SK-N-SH treated with all-trans-retinoic acid at 6 μM for 48 hours (cell line): ENCODE measurements at regions not wholly inside any gene's neighbourhood (a gene's known extent, or its start where the extent isn't known, plus 50 kb on each side); places are given as distances from the start of the nearest gene placed in this dataset.
A peak's percentile ranks its signal among the peaks of the same experiment; 100 is the strongest.

Experiments
- ATAC-seq: fragments of 200-7000 bp; cut with Tn5 transposase; 3 replicates; pipeline ENCODE4 v1.9.1; 2020; ENCODE audit warnings: mild to moderate bottlenecking, moderate library complexity
- ARNTL ChIP-seq: fragments of 450-650 bp; formaldehyde crosslinking; IDR thresholded peaks from 2 replicates; pipeline ENCODE4 v1.5.0; 2020; ENCODE audit warnings: low read depth, mild to moderate bottlenecking, moderate library complexity, borderline replicate concordance
- BACH2 ChIP-seq: fragments of 250-450 bp; sonication (Bioruptor Pico); IDR thresholded peaks from 2 replicates; pipeline ENCODE4 v1.9.0; 2021; ENCODE audit warnings: mild to moderate bottlenecking, borderline replicate concordance
- CSDC2 ChIP-seq: fragments of 250-450 bp; sonication (Bioruptor Pico); IDR thresholded peaks from 2 replicates; pipeline ENCODE4 v1.5.0; 2020; ENCODE audit warnings: mild to moderate bottlenecking, moderate library complexity
- CSRNP3 ChIP-seq: fragments of 250-450 bp; sonication (Bioruptor Pico); IDR thresholded peaks from 2 replicates; pipeline ENCODE4 v1.5.1; 2021; ENCODE audit warnings: mild to moderate bottlenecking, moderate library complexity
- ESRRG ChIP-seq: fragments of 250-450 bp; sonication (Bioruptor Pico); IDR thresholded peaks from 2 replicates; pipeline ENCODE4 v1.6.1; 2021; ENCODE audit warnings: mild to moderate bottlenecking
- GLIS3 ChIP-seq: fragments of 250-450 bp; sonication (Bioruptor Pico); IDR thresholded peaks from 2 replicates; pipeline ENCODE4 v1.5.0; 2020; ENCODE audit warnings: mild to moderate bottlenecking, moderate library complexity
- ISL1 ChIP-seq: fragments of 250-450 bp; sonication (Bioruptor Pico); IDR thresholded peaks from 2 replicates; pipeline ENCODE4 v2.1.2; 2022; ENCODE audit warnings: mild to moderate bottlenecking, moderate library complexity
- OSR1 ChIP-seq: fragments of 250-450 bp; sonication (Bioruptor Pico); IDR thresholded peaks from 2 replicates; pipeline ENCODE4 v1.8.0; 2022; ENCODE audit warnings: moderate library complexity, mild to moderate bottlenecking, inconsistent platforms
- PATZ1 ChIP-seq: fragments of 250-450 bp; sonication (Bioruptor Pico); IDR thresholded peaks from 2 replicates; pipeline ENCODE4 v1.8.0; 2020; ENCODE audit warnings: mild to moderate bottlenecking, moderate library complexity, borderline replicate concordance
- POU6F1 ChIP-seq: fragments of 250-450 bp; sonication (Bioruptor Pico); IDR thresholded peaks from 2 replicates; pipeline ENCODE4 v1.8.0; 2021; ENCODE audit warnings: low read depth, mild to moderate bottlenecking, moderate library complexity, borderline replicate concordance
- PPARA ChIP-seq: fragments of 250-450 bp; sonication (Bioruptor Pico); IDR thresholded peaks from 2 replicates; pipeline ENCODE4 v1.5.0; 2020; ENCODE audit warnings: mild to moderate bottlenecking, borderline replicate concordance
- RARB ChIP-seq: fragments of 250-450 bp; sonication (Bioruptor Pico); IDR thresholded peaks from 2 replicates; pipeline ENCODE4 v1.8.0; 2021; ENCODE audit warnings: mild to moderate bottlenecking, moderate library complexity
- SNAI2 ChIP-seq: fragments of 250-450 bp; sonication (Bioruptor Pico); IDR thresholded peaks from 2 replicates; pipeline ENCODE4 v1.5.0; 2020; ENCODE audit warnings: mild to moderate bottlenecking, moderate library complexity
- TCF4 ChIP-seq: fragments of 250-450 bp; sonication (Bioruptor Pico); IDR thresholded peaks from 2 replicates; pipeline ENCODE4 v1.8.0; 2021; ENCODE audit warnings: mild to moderate bottlenecking, moderate library complexity, borderline replicate concordance
- TOX ChIP-seq: fragments of 250-450 bp; sonication (Bioruptor Pico); IDR thresholded peaks from 2 replicates; pipeline ENCODE4 v1.8.0; 2021; ENCODE audit warnings: mild to moderate bottlenecking, moderate library complexity, borderline replicate concordance
- TSHZ2 ChIP-seq: fragments of 250-450 bp; sonication (Bioruptor Pico); IDR thresholded peaks from 2 replicates; pipeline ENCODE4 v1.5.0; 2020; ENCODE audit warnings: mild to moderate bottlenecking, moderate library complexity
- ZC3H10 ChIP-seq: fragments of 250-450 bp; sonication (Bioruptor Pico); IDR thresholded peaks from 2 replicates; pipeline ENCODE4 v1.5.1; 2021; ENCODE audit warnings: mild to moderate bottlenecking, moderate library complexity
- ZFP3 ChIP-seq: fragments of 250-450 bp; sonication (Bioruptor Pico); IDR thresholded peaks from 2 replicates; pipeline ENCODE4 v1.5.0; 2020; ENCODE audit warnings: mild to moderate bottlenecking, moderate library complexity
- ZFP30 ChIP-seq: fragments of 450-650 bp; formaldehyde crosslinking; IDR thresholded peaks from 2 replicates; pipeline ENCODE4 v1.5.0; 2022; ENCODE audit warnings: mild to moderate bottlenecking, moderate library complexity
- ZNF565 ChIP-seq: fragments of 450-650 bp; formaldehyde crosslinking; conservative IDR thresholded peaks from 2 replicates; pipeline ENCODE4 v1.5.0; 2020; ENCODE audit warnings: low read depth, mild to moderate bottlenecking, moderate library complexity
- ZNF70 ChIP-seq: fragments of 450-650 bp; formaldehyde crosslinking; IDR thresholded peaks from 2 replicates; pipeline ENCODE4 v1.5.0; 2020; ENCODE audit warnings: mild to moderate bottlenecking, moderate library complexity
- ZNF8 ChIP-seq: fragments of 450-650 bp; formaldehyde crosslinking; IDR thresholded peaks from 2 replicates; pipeline ENCODE4 v1.5.0; 2020; ENCODE audit warnings: mild to moderate bottlenecking, moderate library complexity

- ATAC-seq, result peak; percentile 76
- TF ChIP-seq CSDC2 (CRISPR knock-in tag), result no peak
- TF ChIP-seq ZFP3 (CRISPR knock-in tag), result no peak
- TF ChIP-seq POU6F1 (CRISPR knock-in tag), result no peak
- no peak for TF ChIP-seq ESRRG (CRISPR knock-in tag)
- TF ChIP-seq RARB (CRISPR knock-in tag), result no peak
- no peak for TF ChIP-seq BACH2 (CRISPR knock-in tag)
- no peak for TF ChIP-seq ZNF565 (CRISPR knock-in tag)
- no peak for TF ChIP-seq TOX
- TF ChIP-seq SNAI2 (CRISPR knock-in tag), result no peak
- TF ChIP-seq ZNF70 (CRISPR knock-in tag), result no peak
- TF ChIP-seq ISL1, result no peak
- no peak for TF ChIP-seq TCF4
- TF ChIP-seq TSHZ2 (CRISPR knock-in tag), result no peak
- TF ChIP-seq, all 23 proteins: peak for 0
Measured at GRCh38 chr6:130307752-130308361, 58.0 kb upstream of the TMEM200A start.

- 0 out of 2 replicates have a peak, but pooled peaks have one; percentile 27 for TF ChIP-seq TOX
- no peak for TF ChIP-seq GLIS3
- TF ChIP-seq CSRNP3 (CRISPR knock-in tag), result no peak
- no peak for TF ChIP-seq ZFP30
- TF ChIP-seq RARB (CRISPR knock-in tag), result peak; percentile 51; the same call in 1 of the 2 replicates
- peak; percentile 67 for ATAC-seq
Measured at GRCh38 chr6:130306377-130306776, 59.4 kb upstream of the TMEM200A start.

- ATAC-seq, result peak; percentile 73
- no peak for TF ChIP-seq ZFP30
- TF ChIP-seq ESRRG (CRISPR knock-in tag), result no peak
- no peak for TF ChIP-seq ZC3H10 (CRISPR knock-in tag)
- no peak for TF ChIP-seq PATZ1 (CRISPR knock-in tag)
- no peak for TF ChIP-seq CSDC2 (CRISPR knock-in tag)
- no peak for TF ChIP-seq RARB (CRISPR knock-in tag)
- no peak for TF ChIP-seq TCF4
Measured at GRCh38 chr6:130303431-130303830, 62.4 kb upstream of the TMEM200A start.

- TF ChIP-seq ISL1 (no peak), OSR1 (CRISPR knock-in tag) (no peak), BACH2 (CRISPR knock-in tag) (no peak), GLIS3 (no peak), ZC3H10 (CRISPR knock-in tag) (no peak), PPARA (CRISPR knock-in tag) (no peak), ESRRG (CRISPR knock-in tag) (no peak), TOX (no peak), TSHZ2 (CRISPR knock-in tag) (no peak), SNAI2 (CRISPR knock-in tag) (no peak), ZFP3 (CRISPR knock-in tag) (no peak), PATZ1 (CRISPR knock-in tag) (no peak), ARNTL (no peak), ZNF8 (no peak), ZNF70 (CRISPR knock-in tag) (no peak), CSDC2 (CRISPR knock-in tag) (no peak), ZNF565 (CRISPR knock-in tag) (no peak)
- TF ChIP-seq, all 23 proteins: peak for 0
- no peak for ATAC-seq
Measured at GRCh38 chr6:130298258-130298657, 67.6 kb upstream of the TMEM200A start.
